CD4-positive, alpha-beta T cell treated with Interleukin-6 at 100 ng/mL for 8 hours (primary cell): ENCODE measurements at regions not wholly inside any gene's neighbourhood (a gene's known extent, or its start where the extent isn't known, plus 50 kb on each side); places are given as distances from the start of the nearest gene placed in this dataset.

Experiments
- DNase-seq: peaks from one replicate; pipeline ENCODE4 v3.0.0-alpha.2; 2020; ENCODE audit warnings: mixed read lengths, low spot score

DNA sequence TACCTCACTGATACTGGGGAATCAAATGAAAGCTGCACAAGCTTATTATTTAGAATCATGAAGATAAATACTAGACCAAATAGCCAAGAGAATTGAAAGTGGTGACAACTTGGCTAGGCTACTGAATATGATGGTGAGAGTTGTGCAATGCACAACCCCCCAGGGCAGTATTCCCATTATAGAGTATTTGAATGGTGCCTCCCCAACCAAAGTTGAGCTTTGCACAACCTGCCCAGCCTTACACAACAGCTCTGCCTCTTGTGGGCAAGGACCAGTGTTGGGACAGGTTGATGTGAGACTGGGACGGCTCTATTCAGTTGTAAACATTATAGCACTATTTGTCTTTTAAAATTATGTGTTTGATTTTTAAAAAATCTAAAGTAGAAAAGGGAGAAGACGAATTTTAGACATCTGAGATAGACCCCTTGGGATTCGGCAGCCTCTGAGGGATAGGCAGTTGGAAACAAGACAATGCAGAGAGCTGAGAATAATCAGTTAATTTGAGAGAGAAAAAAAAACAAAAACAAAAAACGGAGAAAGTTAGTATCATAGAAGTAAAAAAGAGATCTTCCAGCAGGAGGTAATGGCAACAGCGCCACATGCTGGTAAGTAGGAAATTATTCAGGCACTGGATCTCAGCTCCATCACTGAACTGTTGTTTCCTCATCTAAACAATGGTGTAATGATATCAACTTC is 91.0 kb upstream of the KCNA3 start:
- DNase-seq, result peak; percentile 68

DNA sequence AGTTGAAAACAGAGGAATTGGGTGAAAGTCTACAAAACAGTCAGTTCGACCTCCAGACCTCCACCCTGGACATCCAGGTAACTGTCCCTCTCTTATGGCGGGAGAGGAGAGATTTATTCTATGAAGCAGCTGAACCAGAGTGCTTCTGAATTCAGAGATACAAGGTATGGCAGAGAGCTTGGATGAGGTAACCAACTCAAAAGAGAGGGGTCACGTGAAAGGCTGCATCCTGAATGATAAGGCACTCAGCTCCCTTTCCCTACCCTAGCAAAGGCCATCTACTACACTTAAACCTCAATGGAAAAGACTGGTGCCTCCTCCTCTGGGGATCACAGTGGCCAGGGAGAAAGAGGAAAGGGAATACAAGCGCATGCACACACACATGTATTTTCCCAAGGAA is 88.4 kb upstream of the KCNA3 start:
- DNase-seq, result no peak

DNA sequence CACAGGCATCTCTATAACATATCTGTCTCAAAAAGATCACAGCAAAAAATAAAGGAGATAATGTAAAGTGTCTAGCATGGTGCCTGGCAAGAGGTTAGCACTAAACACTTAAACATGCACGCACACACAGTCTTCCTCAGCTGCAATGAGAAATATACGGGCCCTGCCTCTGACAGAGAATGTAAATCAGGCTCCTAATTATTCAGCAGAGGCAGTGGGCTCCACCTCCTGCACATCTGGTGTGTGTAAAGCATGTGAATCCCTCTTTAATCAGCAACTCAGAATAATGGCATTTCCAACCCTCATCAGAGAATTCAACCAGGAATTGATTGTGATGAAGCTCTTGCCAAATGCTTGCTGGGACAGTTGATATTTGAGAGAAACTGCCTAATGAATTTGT is 85.6 kb upstream of the KCNA3 start:
- no peak for DNase-seq

DNA sequence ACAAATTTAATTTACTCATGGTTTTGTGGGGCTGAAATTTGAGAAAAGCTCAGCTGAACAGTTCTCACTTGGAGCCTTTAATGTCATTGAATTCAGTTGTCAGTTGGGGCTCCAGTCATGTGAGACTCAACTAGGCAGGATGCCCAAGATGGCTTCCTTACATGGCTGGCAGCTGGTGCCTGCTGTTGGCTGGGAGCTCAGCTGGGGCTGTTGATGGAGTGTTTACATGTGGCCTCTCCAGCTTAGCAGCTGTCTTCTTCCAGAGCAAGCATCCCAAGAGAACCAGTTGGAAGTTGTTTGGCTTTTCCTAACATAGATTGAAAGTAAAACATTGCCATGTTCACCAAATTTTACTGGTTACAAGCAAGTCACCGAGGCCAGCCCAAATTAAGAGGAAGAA is 81.8 kb upstream of the KCNA3 start:
- no peak for DNase-seq

DNA sequence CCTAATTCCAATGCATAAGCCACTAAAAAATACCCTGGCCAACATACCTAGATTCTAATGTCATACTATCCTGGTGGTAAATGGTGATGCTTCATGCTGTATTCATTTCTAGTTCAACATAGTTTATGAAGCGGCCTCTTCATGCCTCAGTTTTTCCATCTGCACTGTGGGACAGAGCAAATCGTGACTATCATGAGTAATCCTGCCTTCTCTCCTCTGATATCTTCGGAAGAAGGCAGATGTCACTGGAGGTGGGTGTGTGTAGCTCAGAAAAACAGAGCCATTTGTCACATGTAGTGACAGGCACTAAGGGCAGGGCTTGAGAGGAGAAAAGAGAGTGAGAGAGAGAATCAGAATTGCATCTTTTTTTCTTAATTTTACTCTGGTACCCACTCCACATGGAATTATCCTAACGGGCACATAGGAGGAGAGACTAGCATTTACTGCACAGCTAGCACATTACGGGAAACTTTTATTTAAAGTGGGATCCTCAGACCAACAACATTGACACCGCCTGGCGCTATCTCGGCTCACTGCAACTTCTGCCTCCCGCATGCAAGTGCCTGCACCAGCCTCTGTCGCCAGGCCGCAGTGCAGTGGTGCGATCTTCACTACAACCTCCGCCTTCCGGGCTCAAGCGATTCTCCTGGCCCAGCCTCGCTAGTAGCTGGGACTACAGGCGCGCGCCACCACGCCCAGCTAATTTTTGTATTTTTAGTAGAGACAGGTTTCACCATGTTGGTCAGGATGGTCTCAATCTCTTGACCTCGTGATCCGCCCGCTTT is 78.4 kb upstream of the KCNA3 start:
- no peak for DNase-seq

DNA sequence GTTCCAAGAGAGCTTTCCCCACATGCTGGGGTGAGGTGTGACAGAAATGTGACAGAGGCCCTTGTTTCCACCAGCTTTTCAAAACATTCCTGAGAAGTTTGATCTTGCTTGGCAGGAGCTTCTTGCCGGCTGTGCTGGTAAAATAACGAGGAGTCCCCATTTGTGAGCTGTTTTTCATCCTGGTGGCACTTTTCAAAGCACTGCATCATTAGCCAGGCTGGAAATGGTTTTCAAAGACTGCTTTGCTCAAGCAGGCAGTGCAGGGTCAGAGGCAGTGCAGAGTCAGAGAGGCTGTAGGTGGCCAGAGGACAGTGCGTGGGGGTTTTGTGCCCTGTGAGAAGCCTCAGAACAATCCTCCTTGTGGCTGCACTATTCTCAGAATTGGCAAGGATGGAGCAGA is 75.8 kb upstream of the KCNA3 start:
- DNase-seq, result no peak

DNA sequence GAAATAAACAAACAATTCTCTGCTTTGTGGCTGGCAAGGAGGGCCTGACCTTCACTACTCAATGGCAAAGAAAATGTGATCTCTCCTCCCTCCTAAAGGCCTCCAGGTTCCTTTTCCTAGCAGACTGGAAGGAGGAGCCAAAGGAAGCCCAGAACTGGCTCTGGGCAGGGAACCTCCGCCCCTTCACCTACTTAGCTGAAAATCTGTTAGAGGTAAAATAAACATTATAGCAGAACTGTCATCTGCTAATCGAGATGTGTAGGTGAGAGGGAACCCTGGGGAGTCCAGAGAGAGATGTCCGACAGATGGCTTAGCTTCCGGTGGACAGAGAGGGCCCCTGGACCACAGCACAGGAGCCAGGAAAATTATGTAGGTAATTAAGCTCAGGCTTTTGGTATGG is 75.2 kb upstream of the KCNA3 start:
- DNase-seq, result no peak

DNA sequence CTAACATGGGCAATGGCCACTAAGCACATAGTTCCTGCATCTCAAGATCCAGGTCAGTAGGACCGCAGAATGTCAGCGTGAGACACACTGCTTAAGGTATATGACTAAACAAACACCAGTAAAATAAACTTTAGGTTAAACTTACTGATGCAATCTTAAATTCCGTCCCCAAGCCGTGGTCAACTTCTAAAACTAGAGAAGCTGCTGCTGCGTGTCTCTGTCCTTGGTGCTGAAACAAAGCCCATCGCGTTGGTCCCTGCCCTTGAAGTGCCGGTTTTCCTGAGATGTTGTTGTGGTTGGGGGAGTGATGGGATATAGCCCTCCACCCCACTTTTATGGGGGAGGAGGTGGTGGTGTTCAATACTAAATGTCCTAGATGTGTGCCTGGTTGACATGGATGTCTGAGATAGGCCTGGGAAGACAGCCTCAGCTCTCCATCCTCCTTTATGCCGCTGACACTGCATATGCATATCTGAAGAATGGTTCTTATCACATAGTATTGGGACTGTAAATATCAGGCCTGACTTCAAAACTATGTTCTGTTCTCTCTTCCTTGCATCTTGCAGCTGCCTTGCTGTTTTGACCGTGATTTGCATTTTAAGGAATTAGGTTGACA is 72.0 kb upstream of the KCNA3 start:
- peak; percentile 42 for DNase-seq

DNA sequence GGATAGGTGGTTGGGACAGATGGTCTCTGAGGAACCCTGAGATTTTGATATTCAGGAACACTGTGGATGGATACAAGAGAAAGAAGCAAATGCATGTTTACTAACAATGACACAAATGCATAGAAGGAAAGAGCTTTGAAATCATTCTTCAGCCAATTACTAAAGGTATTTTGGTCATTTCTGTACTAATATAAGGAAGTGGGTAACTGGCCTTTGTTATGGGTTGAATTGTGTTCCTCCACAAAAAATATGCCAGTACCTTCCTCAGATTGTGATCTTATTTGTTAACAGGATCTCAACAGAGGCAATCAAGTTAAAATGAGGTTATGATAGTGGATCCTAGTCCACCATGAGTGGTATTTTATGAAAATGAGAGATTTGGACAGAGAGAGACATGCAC is 68.7 kb upstream of the KCNA3 start:
- DNase-seq, result no peak

DNA sequence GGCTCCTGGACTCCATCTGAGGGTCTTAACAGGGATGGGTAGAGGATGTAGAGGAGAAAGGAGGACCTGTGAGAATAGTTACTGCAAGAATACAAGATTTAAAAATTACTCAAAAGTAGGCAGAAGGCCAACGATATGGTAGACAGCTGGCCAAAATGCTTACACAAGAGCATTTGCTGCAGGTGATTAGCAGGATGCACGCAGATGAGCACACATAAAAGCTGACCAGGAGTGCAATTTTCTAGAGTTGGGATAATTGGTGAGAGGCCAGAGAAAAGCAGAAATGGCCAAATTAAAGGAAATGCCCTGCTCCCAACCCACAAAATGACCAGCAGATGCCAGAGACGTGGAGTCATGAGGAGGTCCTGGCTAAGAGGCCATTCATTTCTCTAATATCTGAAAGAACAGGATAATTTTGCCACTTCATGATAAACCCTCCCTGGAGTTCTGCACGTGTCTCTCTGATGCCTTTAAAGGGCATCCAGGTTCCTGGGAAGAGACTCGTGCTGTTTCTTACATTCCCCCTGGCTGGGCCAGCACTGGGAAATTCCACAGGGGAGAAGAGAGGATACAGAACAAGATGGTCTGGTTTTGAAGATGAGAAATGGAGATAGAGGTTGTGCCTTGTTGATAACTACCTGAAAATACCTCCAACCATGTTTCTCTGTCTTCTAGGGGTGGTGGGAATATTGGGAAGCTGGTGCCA is 62.3 kb upstream of the KCNA3 start:
- DNase-seq, result no peak

DNA sequence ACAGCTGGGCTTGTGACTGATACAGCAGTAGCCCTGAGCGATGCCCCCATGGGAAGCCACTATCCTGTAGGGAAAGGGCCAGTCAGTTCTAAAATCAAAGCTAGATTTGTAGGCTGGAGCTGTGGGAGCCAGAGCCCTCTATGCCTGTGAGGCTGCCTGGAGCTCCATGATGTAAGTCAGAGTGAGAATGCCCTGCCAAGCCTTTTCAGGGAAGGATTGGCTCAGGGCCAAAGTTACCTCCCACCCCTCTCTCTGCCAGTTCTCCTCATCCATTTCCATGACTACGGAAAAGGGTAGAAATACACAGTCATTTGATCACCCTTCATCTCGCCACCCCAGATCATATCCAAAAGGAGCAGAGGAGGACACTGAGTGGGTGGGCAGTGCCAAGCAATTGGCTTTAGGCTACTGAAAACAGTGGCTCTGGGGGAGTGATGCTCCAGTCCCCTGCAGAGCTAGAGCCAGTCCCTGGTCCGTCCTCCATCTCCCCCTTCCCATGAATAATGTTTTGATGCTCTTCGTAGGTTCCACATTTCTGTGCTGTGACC is 59.5 kb upstream of the KCNA3 start:
- no peak for DNase-seq

DNA sequence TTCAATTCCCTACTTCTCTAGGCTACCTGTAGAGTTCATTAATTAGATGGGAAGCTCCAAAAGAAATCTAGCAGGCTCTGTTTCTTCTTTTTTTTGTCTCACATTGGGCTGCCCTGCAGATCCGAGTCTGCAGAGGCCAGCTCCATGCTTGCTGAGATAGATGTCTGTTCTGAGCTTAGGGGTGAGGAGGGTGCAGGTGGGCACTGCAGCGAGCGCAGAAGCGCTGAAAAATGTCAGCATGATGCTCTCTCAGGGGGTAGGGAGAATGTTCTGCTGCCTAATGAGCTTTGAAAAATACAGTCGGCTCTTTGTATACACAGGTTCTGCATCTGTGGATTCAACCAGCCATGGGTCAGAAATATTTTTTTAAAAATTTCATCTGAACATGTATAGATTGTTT is 56.8 kb upstream of the KCNA3 start:
- no peak for DNase-seq

DNA sequence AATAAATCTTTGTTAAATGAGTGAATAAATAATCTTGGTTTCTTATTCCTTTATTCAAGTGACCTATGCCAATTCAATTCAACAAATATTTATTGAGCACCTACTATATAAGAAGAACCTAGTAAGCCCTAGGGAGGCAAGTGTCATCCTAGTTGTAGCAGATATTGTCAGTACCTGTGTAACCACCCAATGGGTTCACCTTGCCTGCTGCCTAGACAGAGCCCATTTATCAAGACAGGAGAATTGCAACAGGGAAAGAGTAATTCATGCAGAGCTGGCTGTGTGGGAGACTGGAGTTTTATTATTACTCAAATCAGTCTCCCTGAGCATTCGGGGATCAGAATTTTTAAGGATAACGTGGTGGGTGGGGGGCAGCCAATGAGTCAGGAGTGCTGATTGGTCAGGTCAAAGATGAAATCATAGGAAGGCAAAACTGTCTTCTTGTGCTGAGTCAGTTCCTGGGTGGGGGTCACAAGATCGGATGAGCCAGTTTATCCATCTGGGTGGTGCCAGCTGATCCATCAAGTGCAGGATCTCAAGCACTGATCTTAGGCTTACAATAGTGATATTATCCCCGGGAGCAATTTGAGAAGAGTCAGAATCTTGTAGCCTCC is 53.8 kb upstream of the KCNA3 start:
- DNase-seq, result no peak

DNA sequence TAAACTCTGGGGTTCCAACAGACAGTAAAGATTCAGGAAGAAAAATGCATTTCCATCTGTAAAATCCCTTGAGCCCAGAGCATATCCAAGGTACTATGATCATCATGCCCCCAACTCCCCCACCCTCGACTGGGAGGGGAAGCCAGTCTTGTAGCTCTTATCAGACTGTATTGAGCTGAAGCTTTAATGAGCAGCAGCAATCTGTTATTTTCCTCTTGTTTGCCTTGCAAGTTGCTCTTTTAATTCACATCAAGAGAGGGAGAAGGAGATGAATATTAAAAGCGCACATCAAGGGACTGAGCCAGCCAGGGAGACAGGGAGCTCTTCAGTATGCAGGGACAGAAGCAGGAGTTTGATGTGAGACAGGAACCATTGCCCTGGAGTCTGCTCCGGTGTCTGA is 52.5 kb upstream of the KCNA3 start:
- DNase-seq, result no peak

DNA sequence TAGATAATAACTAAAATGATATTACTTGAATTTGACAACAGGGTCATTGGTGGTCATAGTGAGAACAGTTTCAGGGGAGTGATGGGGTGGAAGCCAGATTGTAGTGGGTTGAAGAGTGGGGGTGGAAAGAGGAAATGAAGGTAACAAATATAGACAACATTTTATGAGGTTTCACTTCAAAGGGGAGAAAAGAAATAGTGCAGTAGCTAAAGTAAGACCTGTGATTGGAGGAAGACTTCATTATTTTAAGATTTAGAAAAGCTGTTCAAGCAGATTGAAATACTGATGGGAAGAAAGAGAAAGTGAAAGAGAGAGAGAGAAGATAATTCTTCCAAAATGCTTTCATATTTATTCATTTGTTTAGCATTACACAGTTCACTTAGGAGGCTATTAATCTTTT is 52.0 kb upstream of the KCNA3 start:
- peak; percentile 8 for DNase-seq
